Pancreas (tissue), 10 donors: ENCODE measurements at regions not wholly inside any gene's neighbourhood (a gene's known extent, or its start where the extent isn't known, plus 50 kb on each side); places are given as distances from the start of the nearest gene placed in this dataset.

Experiments
- ATAC-seq, 4 donors: fragments of 200-7000 bp; cut with Tn5 transposase; one replicate each; pipeline versions ENCODE4 v1.8.0 to v1.9.1; 2020; ENCODE audit warnings: mild to moderate bottlenecking in 4 of 4, moderate library complexity in 4 of 4
- DNase-seq, 6 donors: peaks; one replicate each; pipeline ENCODE4 v3.0.0-alpha.2; 2020
- FAIRE-seq: peaks from 2 replicates; lab custom pipeline; 2012; peaks lifted over from hg19 to GRCh38; lab: Jason Lieb, UNC
- H3K27ac ChIP-seq, 4 donors: fragments of 200-600 bp; sonication (generic); 1 replicate in 3 of 4; 2 replicates in 1 of 4; pipeline versions ENCODE4 v1.5.0 to v1.8.0; 2020
- H3K27me3 ChIP-seq, 4 donors: fragments of 200-600 bp; one replicate each; pipeline ENCODE4 v1.8.0; 2021
- H3K36me3 ChIP-seq, 3 donors: fragments of 200-600 bp; sonication (generic) in 1 of 3; one replicate each; pipeline versions ENCODE4 v1.5.0 to v1.8.0; 2020 to 2021
- H3K4me1 ChIP-seq, 3 donors: fragments of 200-600 bp; one replicate each; pipeline ENCODE4 v1.8.0; 2021
- H3K4me3 ChIP-seq, 4 donors: fragments of 200-600 bp; sonication (generic) in 2 of 4; one replicate each; pipeline versions ENCODE4 v1.5.0 to v1.8.0; 2020 to 2021
- H3K9me3 ChIP-seq, 4 donors: fragments of 200-600 bp; one replicate each; pipeline ENCODE4 v1.8.0; 2021
- WGBS, 2 donors: extraction: QIAGEN DNeasy Blood & Tissue Kit; methylation state at CpG; one replicate each; pipeline ENCODE4 v1.1.7; 2013; 5-methylcytosine and 5-hydroxymethylcytosine counted together
- intact Hi-C, 3 donors: fragments of 100-400 bp; cut with DNase I; formaldehyde crosslinking; loops; one replicate each; pipeline versions ENCODE4 v1.11.1 to v1.14.2; 2022
- TF ChIP-seq, protein P1 (sequence below), 4 donors: fragments of 200-600 bp; sonication (generic) in 3 of 4; IDR thresholded peaks; one replicate each; pipeline versions ENCODE4 v1.5.0 to v1.8.0; 2021; ENCODE audit warnings: antibody characterized with exemption in 4 of 4
- donor health status: healthy with polysubstance abuse.
- donor health status: DM: no; HTN: no; CAD: no; lungs with moderate emphysema.
- donor health status: DM: no; HTN: no; CAD: no.
- donor health status: control.
- donor health status: control.
- donor health status: Bipolar disorder and iron deficiency.
- donor health status: DM: yes; HTN: yes; CAD: no.
- donor health status: DM: no; HTN: no; CAD: no.
- donor health status: DM: no; HTN: no; CAD: no.
- donor health status: DM: yes; HTN: yes; CAD: no.

DNA sequence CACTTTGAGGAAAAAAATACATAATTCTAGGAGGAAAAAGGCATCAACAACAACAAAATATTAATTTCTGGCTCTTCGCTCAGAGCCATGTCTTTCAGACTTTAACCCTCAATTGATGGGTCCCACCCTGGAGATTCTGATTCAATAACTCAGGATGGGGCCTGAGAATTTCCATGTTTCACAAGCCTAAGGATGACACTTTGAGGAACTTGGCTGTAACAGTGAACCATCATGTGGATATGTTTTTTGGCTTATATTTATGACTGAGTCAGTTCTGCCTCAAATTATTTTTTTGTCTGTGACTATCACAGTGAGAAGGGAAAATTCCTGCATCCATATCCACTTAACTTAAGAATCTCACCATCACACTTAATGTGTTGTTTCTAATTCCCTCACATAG is 504.6 kb downstream of the RASEF start:
- Histone ChIP-seq H3K36me3 (no peaks in the 10 kb centered on the region), H3K9me3 (no peaks in the 10 kb centered on the region), H3K27me3 (no peaks in the 10 kb centered on the region), H3K4me3 (no peak overlapping the region), H3K27ac (no peak overlapping the region), H3K4me1 (peaks cover 18 to 54% (median 49%) of the 10 kb centered on the region in 3 donors)
- FAIRE-seq (no peak), DNase-seq (no peak), ATAC-seq (no peak)
- 97 to 100% methylated on average over 1 of the region's 1 CpG for WGBS, 2 donors
- TF ChIP-seq, protein P1, sequence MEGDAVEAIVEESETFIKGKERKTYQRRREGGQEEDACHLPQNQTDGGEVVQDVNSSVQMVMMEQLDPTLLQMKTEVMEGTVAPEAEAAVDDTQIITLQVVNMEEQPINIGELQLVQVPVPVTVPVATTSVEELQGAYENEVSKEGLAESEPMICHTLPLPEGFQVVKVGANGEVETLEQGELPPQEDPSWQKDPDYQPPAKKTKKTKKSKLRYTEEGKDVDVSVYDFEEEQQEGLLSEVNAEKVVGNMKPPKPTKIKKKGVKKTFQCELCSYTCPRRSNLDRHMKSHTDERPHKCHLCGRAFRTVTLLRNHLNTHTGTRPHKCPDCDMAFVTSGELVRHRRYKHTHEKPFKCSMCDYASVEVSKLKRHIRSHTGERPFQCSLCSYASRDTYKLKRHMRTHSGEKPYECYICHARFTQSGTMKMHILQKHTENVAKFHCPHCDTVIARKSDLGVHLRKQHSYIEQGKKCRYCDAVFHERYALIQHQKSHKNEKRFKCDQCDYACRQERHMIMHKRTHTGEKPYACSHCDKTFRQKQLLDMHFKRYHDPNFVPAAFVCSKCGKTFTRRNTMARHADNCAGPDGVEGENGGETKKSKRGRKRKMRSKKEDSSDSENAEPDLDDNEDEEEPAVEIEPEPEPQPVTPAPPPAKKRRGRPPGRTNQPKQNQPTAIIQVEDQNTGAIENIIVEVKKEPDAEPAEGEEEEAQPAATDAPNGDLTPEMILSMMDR (IDR thresholded peaks at IDR 0.05), result no peak
- intact Hi-C loops, result no loop called here

DNA sequence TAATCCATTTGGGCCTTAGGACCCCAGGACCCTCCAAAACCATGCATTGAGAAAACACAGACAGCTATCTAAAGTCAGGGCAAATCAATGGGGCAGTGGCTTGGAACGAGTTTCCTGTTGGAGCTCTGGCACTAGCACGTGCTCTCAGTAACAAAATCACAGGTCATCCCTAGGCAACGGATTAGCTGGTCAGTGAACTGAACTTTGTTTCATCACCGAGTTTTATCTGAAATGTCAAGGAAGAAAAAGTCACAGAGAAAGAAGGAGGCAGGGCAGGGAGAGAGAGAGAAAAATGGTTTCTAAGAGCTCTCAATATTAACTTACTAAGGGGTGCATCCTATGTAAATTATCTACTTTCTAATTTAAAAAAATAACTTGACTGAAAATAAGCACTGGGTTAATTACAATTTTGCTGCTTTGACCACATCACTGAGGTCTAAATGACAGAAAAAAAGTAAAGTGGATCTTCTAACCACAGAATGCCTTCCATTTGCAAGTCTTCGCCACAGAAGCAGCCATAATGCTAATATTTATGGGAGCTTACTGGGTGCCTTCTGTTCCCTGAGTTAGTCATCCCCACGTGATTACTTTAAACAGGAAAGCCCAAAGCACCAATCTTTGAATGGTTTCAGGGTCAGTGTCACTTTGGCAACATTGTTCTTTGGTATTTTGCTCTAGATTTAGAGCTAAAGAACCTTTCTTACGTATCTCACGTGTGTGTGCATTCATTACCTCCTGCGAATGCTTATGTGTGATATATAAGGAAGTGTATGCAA is 503.9 kb downstream of the RASEF start:
- ATAC-seq, result peak; percentile 19 to 64 (median 56)
- H3K4me1 ChIP-seq, result peaks cover 18 to 54% (median 46%) of the 10 kb centered on the region in 3 donors
- H3K27me3 ChIP-seq, result no peaks in the 10 kb centered on the region
- DNase-seq, result peak in 1 of 6 donors; percentile 51
- no peak for FAIRE-seq
- H3K9me3 ChIP-seq, result no peaks in the 10 kb centered on the region
- no peaks in the 10 kb centered on the region for H3K36me3 ChIP-seq
- intact Hi-C loops, result no loop called here
- WGBS, 2 donors, result 55 to 58% methylated on average over 9 of the region's 9 CpGs
- TF ChIP-seq, protein P1 (IDR thresholded peaks at IDR 0.05), result no peak
- no peak overlapping the region for H3K4me3 ChIP-seq
- H3K27ac ChIP-seq, result peak overlapping the region in 1 of 4 donors; percentile 47

DNA sequence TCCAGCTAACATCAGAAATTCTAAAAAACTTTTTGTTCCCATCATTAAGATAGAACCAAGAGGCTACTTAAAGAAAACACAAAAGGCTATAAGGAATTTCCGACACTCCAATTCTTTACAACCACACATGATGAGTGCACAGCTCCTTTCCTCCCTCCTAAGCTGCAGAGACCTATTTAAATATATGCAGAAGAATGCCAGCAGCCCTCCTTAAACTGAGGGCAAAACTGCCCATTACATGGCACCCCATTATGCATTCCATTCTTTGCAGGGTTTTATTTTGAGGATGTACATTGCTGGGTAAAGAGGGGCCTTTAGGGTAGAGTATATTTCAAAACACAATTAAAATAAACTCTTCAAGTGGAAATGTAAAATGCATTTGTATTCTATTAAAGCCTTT is 502.9 kb downstream of the RASEF start:
- Histone ChIP-seq H3K9me3 (no peaks in the 10 kb centered on the region), H3K27me3 (no peaks in the 10 kb centered on the region), H3K27ac (peak overlapping the region in 1 of 4 donors; percentile 47), H3K4me1 (peaks cover 18 to 51% (median 42%) of the 10 kb centered on the region in 3 donors), H3K36me3 (no peaks in the 10 kb centered on the region), H3K4me3 (no peak overlapping the region)
- TF ChIP-seq, protein P1 (IDR thresholded peaks at IDR 0.05), result no peak
- intact Hi-C loops, result loop anchor here in 1 of 3 donors (5.0 kb wide), 1 partner anchor 37 kb away; no protein-coding TSS in a partner anchor
- ATAC-seq, result no peak
- no peak for DNase-seq
- no peak for FAIRE-seq
- 97 to 99% methylated on average over 1 of the region's 1 CpG for WGBS, 2 donors

DNA sequence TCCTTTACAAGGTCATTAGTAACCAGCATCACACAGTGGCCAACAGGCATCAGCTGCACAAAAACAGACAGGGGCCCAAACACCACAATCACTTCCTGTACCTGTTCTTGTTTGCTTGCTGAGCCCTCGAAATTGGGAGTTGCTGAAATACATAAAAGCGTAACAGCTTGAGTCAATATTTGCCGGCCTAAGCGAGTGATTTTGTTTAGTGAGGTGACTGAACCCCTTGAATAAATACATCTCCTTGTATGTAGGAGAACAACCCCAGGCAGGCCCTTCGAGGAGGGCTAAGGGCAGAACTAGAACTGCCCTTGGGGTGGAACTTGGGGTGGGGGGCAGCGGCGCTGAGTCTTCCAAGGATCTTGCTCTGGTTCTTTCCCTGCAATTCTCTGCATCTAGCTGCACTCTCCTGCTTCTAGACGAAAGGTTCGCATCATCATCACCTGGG is 502.5 kb downstream of the RASEF start:
- Histone ChIP-seq H3K4me3 (no peak overlapping the region), H3K36me3 (no peaks in the 10 kb centered on the region), H3K9me3 (no peaks in the 10 kb centered on the region), H3K27ac (peak overlapping the region in 1 of 4 donors; percentile 57), H3K4me1 (peaks cover 18 to 46% (median 39%) of the 10 kb centered on the region in 3 donors), H3K27me3 (no peaks in the 10 kb centered on the region)
- WGBS, 2 donors, result 30 to 39% methylated on average over 9 of the region's 9 CpGs
- TF ChIP-seq, protein P1 (IDR thresholded peaks at IDR 0.05), result no peak
- FAIRE-seq, result no peak
- DNase-seq, result peak; percentile 29 to 72 (median 50)
- intact Hi-C loops, result loop anchor here in 1 of 3 donors (5.0 kb wide), 1 partner anchor 37 kb away; no protein-coding TSS in a partner anchor
- ATAC-seq, result peak; percentile 75 to 90 (median 86)

DNA sequence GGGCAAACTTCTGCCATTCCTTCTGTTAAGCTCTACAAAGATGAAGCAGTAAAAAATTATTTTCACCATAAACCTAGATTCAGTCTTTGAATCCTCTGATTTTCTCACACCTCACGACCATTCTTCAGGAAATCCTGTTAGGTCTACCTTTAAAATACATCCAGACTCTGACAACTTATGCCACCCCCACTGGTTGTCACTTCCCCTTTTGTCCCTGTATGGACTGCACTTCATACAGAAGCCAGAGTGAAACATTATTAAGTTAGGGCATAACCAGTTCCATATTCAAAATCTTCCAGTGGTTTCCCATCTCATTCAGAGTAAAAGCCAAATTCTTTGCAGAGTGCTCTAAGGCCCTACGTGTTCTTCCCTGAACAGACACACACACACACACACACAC is 499.8 kb downstream of the RASEF start:
- Histone ChIP-seq H3K27me3 (no peaks in the 10 kb centered on the region), H3K27ac (no peak overlapping the region), H3K4me3 (no peak overlapping the region), H3K9me3 (no peaks in the 10 kb centered on the region), H3K4me1 (peaks cover 18 to 23% (median 20%) of the 10 kb centered on the region in 3 donors), H3K36me3 (no peaks in the 10 kb centered on the region)
- no peak for ATAC-seq
- intact Hi-C loops, result loop anchor here in 1 of 3 donors (5.0 kb wide), 1 partner anchor 34 kb away; no protein-coding TSS in a partner anchor
- 86 to 93% methylated on average over 2 of the region's 2 CpGs for WGBS, 2 donors
- DNase-seq, result no peak
- no peak for FAIRE-seq
- TF ChIP-seq, protein P1 (IDR thresholded peaks at IDR 0.05), result no peak
